ENCODE measurements at regions not wholly inside any gene's neighbourhood (a gene's known extent, or its start where the extent isn't known, plus 50 kb on each side); places are given as distances from the start of the nearest gene placed in this dataset.

DNA sequence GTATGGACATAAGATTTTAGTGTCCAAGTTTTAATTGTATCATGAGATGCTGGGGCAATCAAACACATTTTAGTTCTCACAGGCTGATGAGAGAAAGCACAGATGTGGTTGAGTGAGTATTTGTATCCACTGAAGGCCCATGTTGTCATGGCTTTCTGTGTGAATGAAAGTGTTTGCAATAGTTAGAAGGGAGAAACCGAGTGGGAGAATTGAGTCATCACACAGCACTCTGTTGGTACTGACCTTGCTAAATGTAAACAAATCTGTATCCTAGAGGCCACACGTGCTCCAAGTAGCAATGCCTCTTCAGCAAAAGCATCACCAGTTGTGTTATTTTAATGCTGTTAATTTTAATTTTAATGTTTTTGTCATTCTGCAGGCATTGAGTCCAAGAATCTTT, 121.2 kb downstream of the EMX2 start:
- 77% methylated on average over 2 of the region's 2 CpGs; no CpG with 5 or more reads in 1 of the 2 experiments for WGBS, 2 experiments (ENCODE audit: extremely low coverage in 1 of 2, insufficient coverage in 1 of 2, insufficient read length in 1 of 2, insufficient replicate concordance in 2 of 2, low coverage in 1 of 2, low lambda C conversion rate in 2 of 2, missing lambda C conversion rate in 1 of 2)
- Histone ChIP-seq H3K4me2 (ENCODE audit: insufficient read depth in 1 of 2, low read depth in 2 of 2, low read length in 2 of 2) (no peak overlapping the region), H2BK15ac (ENCODE audit: low read length) (no peak overlapping the region), H2AK5ac (ENCODE audit: low read depth, low read length) (no peak overlapping the region), H3K4ac (replicated peaks; ENCODE audit: insufficient read length, low read depth, low read length) (no peak overlapping the region), H4K5ac (ENCODE audit: insufficient read length, low read depth, low read length) (no peak overlapping the region), H3K23me2 (ENCODE audit: low read depth, low read length) (no peaks in the 10 kb centered on the region), H4K91ac (replicated peaks; ENCODE audit: insufficient read length, low read length) (no peak overlapping the region), H3K79me1 (ENCODE audit: low read depth, low read length) (no peaks in the 10 kb centered on the region), H3K79me2 (ENCODE audit: control insufficient read depth in 1 of 2, insufficient read depth in 2 of 2, low read length in 2 of 2) (no peaks in the 10 kb centered on the region), H2BK12ac (ENCODE audit: low read depth, low read length) (no peak overlapping the region), H3K4me1 (replicated peaks in 1 of 4; ENCODE audit: control insufficient read depth in 3 of 4, insufficient read depth in 4 of 4, low read length in 3 of 4) (no peaks in the 10 kb centered on the region), H3K14ac (ENCODE audit: insufficient read length) (no peak overlapping the region), H3K18ac (ENCODE audit: extremely low read depth, low read length) (no peak overlapping the region), H3K27me3 (replicated peaks in 1 of 4; ENCODE audit: control insufficient read depth in 3 of 4, extremely low read depth in 1 of 4, insufficient read depth in 3 of 4, low read length in 3 of 4) (no peaks in the 10 kb centered on the region), H2BK20ac (ENCODE audit: low read length) (no peak overlapping the region), H3K23ac (ENCODE audit: insufficient read length) (no peak overlapping the region), H3K56ac (replicated peaks; ENCODE audit: insufficient read length, low read depth, low read length) (no peak overlapping the region), H3K9ac (replicated peaks in 1 of 4; ENCODE audit: extremely low read depth in 1 of 4, low read depth in 3 of 4, low read length in 3 of 4) (no peak overlapping the region), H4K20me1 (replicated peaks in 1 of 2; ENCODE audit: control insufficient read depth in 1 of 2, insufficient read depth in 2 of 2, low read length in 2 of 2) (no peaks in the 10 kb centered on the region), H3K27ac (ENCODE audit: low read depth, low read length) (no peak overlapping the region), H4K8ac (ENCODE audit: extremely low read depth, insufficient read depth, low read length) (no peak overlapping the region), H3K36me3 (ENCODE audit: control insufficient read depth in 2 of 4, insufficient read depth in 4 of 4, low read length in 3 of 4) (no peaks in the 10 kb centered on the region), H3K9me3 (ENCODE audit: insufficient read depth in 2 of 2, low read depth in 1 of 2, low read length in 1 of 2) (no peaks in the 10 kb centered on the region), H2BK5ac (ENCODE audit: low read depth, low read length) (no peak overlapping the region), H2AFZ (ENCODE audit: low read length) (no peak overlapping the region), H2BK120ac (replicated peaks; ENCODE audit: low read depth, low read length) (no peak overlapping the region), H3K4me3 (ENCODE audit: extremely low read depth in 1 of 4, insufficient read depth in 2 of 4, low read depth in 3 of 4, low read length in 4 of 4) (no peak overlapping the region)
- no peak for FAIRE-seq
- CTCF ChIA-PET (ENCODE audit: partially characterized antibody) = no interaction called here
- no peak for DNase-seq (ENCODE audit: low read depth in 1 of 2, low spot score in 2 of 2)
- POLR2A ChIA-PET (ENCODE audit: partially characterized antibody) = no interaction called here
- no peak for TF ChIP-seq CEBPB (IDR thresholded peaks at IDR 0.05; ENCODE audit: low read depth, low read length)
- no peak for TF ChIP-seq CBX5 (IDR thresholded peaks at IDR 0.05; ENCODE audit: low read depth, low read length)

All from H1 (cell line).